NCI-H446 (cell line): ENCODE measurements at regions not wholly inside any gene's neighbourhood (a gene's known extent, or its start where the extent isn't known, plus 50 kb on each side); places are given as distances from the start of the nearest gene placed in this dataset.

Source experiments
- DNase-seq, 2 experiments: peaks; one replicate each; lab custom pipeline; 2025; lab: John Stamatoyannopoulos, UW

DNA sequence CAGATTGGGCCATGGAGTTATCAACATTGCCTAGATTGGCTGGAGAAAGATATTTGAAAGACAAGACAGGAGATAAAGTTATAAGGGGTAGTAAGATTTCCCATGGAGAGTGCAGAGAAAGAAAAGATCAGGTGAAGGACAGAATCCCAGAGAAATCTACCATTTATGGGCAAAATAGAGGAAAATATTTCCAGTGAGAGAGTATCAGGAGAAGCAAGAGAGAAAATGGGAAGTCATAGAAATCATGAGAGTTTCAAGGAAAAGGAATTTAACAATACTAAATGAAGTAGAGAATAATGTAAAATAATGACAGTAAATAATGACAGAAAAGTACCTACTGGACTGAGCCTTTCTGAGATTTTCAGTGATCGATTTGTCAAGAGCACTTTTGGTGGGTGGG is 447.6 kb upstream of the CHST9 start:
- DNase-seq, result no peak

DNA sequence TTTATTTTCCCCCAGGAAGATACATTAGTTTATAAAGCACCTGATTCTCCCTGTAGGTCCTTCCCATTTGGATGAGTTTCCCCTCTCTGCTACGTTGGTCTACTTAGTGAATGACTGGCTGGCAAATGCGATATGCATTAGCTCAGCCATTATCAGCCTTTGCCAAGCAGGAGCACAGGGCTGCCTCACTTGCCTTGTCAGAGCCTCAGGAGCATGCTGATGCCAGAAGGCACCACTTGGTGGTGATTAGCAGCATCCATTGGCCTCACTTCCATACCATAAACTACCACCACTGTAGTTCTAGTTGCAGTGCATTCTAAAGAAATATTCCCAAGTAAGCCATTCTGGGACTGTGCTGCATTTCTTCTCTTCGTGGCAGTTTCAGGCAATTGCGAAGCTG is 442.8 kb upstream of the CHST9 start:
- no peak for DNase-seq

DNA sequence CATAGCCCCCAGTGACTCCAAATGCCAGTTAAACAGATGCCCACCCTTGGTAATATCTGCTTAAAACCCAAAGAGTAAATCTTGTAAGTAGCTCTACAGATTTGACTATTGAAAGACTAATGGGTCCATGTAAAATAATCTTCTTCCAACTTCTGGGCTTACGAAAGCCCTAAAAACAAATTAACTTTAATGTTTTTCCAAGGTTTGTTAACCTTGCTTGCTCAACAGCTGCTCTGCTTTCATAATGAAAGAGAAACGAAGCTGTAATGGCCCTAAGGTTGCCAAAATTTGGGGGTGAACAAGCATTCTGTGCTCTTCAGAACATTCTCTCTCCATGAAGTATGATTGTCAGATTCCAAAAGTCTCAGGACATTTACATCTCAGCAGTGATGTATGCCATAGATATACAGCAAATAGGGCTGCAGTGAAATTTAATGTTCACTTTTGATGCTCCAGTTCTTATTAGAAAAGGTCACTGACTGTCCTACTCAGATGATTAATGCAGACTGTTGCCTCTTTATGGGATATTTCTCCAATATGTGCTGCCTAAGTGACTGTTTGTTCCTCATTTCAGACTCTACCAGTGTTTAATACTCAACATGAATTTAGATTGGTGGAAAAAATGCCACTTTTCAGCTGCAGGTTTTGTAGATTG is 436.3 kb upstream of the CHST9 start:
- DNase-seq, result no peak

DNA sequence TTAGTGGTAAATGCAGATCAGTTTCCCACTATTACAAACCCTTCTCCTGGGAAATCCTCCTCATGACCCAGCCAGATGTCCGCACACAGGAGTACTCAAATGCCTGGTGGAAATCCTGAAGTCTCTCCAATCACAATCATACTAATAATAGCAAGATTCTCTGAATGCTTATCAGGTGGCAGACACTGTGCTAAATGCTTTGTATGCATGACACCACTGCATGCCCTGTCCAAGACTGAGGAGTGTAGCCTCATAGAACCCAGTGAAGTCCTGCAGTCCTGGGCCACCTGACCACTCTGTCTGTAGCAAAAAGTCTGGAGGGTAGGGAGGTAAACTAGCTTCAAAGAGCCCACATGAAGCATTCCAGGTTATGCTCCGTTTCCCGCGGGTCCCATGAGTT is 434.8 kb upstream of the CHST9 start:
- DNase-seq, result no peak

DNA sequence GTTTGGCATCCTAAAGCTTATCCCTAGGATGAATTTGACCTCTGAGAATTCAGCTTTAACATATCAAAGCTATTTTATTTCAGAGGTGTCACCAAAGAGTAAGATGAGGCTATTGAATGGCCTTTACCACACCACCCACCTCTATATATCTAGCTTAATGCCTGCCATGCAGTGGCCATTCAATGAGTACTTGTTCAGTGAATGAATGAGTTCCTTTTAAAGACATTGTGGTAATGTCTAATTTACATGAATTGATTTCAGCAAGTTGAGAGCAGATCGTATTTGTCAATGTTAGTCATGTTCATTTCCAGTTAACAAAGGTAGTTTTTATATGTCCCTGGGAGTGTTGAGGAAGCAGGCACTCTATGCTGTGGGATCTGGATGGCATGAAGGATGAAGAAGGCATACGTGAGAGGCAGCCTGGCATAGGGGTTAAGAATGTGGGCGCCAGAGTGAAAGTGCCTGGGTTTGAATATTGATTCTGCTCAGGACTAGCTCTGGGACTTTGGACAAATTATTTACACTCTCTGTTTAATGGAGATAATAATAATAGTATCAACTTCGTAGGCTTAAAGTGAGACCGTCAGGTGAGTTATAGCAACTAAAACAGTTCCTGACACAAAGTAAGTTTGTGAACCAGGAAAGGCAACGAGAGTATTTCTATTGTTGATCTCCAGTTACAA is 434.1 kb upstream of the CHST9 start:
- DNase-seq, result no peak

DNA sequence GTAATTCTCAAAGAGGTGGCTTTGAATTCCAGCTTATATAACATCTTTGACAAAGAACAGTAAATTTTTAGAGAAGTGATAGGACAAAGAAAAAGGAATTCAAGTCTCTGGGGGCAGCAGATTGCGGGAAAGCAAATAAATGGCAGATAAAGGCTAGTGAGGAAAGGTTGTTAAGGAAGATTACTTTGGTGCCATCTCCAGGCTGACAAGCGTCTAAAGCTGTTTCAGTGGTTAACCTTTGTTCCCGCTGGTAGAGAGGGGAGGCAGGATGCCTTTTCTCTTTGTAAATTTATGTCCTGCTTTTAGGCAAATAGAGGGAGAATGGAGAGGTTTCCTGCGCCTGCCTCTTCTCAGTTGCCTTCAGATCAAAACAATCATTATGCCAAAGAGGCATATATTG is 431.2 kb upstream of the CHST9 start:
- DNase-seq, result no peak

DNA sequence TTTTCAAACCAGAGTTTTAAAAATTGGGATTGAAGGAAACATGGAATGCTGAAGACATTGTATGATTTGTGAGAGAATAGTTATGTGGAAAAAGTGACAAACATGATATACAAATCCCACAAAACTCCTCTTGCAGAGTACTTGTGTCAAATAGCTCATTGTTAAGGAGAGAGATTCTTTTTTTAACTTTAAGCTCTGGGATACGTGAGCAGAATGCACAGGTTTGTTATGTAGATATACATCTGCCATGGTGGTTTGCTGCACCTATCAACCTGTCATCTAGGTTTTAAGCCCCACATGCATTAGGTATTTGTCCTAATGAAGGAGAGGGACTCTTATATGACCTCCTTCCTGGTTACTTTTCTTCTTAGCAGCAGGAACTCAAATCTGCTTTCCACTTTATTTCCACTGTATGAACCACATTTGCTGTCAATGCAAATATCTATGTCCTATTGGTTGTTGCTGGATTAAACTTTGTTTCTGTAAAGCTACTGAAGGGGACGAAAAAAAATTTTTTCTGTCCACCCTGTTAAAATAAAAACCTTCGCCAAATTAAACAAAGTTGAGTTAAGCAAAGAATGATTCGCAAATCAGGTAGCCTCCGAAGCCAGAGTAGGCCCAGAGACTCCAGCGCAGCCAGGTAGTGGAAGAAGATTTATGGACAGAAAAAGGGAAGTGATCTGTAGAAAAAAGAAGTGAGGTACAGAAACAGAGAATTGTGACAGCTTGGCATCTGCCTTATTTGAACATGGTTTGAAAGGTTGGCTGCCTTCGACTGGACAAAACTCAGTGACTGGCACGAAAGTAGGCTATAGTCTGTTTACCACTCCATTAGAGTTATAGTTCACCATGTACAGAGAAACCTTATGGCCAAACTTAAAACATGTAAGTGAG is 430.1 kb upstream of the CHST9 start:
- DNase-seq, result no peak

DNA sequence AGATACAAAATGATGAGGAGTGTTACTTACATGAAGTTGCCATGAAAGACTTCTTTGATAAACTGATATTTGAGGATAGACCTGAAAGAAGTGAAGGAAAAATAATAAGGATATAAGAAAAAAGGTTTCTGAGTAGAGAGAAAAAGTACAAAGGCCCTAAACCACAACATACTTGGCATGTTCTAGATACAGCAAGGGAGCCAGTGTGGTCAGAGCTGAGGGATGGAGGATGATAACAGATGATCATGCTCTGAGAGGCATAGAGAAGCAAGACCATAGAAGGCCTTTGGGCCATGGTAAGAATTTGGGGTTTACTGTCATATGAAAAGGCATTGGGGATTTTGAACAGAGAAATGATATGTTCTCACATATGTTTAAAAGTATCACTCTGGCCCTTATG is 424.1 kb upstream of the CHST9 start:
- DNase-seq, result no peak

DNA sequence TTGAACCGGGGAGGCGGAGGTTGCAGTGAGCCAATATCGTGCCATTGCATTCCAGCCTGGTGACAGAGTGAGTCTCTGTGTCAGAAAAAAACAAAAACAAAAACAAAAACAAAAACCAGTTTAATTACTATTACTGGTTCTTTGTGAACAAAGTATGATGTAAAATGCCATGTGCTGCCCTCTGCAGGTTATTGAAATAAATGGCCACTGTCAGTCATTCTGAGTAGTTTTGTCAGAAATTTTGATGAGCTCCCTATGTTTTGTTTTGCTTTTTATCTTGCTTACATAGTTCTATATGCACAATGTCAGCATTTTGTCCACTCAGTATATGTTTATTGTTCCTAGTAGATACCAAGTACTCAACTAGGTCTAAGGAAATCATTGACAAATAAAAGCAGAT is 423.6 kb upstream of the CHST9 start:
- DNase-seq, result peak in 1 of 2 experiments; percentile 4

DNA sequence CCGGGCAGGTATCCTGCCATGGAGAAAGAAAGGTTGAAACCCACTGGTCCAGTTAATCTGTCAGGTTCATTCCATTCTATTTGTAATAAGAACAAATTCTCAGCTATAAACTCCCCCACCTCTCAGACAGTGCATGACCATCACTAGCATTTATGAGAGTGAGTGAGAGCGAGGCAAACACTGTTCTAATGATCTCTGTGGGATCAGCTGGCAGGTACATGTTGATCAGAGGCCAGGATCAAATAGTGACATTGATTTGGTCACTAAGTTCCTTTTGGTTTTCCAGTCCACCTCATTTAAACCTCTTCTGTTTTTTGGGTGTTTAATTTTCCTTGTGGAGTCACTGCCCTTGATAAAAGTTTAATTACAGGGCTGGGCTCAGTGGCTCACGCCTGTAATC is 423.1 kb upstream of the CHST9 start:
- no peak for DNase-seq

DNA sequence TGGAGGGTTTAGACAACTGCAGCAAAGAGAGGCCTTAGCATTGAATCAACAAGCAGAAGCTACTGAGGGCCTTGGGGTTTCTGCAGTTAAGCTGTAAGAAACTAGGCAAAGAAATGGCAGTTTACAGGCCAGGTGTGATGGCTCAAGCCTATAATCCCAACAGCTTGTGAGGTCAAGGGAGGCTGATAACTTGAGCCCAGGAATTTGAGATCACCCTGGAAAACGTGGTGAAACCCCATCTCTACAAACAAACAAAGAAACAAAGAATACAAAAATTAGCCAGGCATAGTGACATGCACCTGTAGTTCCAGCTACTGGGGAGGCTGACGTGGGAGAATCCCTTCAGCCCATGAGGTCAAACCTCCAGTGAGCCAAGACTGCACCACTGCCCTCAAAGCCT is 421.6 kb upstream of the CHST9 start:
- DNase-seq, result no peak

DNA sequence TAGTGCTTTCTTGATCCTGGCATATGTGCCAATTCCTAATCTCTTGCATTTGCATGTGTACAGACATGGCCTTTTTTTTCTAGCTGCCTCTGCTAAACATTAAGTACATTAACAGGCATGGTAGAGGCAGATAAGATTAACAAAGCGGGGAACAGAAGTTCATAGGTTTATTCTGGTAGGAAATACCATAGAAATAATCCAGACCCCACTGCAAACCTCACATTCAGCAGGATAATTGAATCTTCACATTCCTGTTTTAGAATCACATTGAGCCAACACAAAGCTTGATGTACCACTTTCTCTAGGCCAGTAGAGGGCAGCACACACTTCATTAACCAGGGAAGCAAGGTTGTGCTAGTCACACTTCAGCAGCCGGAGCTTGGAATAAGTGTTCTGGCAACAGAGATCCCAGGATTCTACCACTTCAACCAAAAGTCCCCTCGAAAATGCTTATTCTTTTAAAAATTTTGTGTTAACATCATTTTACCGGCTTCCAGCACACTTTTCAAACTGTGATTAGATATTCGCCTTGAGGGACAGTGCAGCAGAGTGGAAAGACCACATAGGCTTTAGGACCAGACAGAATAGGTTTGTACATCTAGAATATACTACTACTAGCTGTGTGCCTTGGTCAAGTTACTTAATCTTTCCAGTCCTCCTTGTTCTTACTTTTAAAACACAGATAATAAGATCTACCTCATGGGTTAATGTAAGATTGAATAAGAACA is 420.2 kb upstream of the CHST9 start:
- peak; percentile 30 to 81 for DNase-seq

DNA sequence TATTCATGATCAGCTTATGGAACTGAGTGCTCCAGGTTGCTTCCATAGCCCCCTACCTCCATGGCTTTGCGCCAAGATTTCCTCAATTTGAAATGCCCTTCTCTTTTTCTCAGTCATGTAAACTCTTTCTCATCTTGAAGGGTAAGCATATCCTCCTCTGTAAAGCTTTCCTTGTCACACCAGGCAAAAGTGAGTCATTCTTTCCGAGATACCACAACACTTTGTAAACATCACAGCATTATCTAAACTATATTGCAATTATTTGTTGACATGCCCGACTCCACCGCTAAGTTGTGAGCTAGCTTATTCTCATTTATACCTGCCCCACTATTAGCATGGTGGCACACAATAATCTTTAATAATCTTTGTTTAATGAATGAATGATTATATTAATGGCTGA is 419.5 kb upstream of the CHST9 start:
- no peak for DNase-seq

DNA sequence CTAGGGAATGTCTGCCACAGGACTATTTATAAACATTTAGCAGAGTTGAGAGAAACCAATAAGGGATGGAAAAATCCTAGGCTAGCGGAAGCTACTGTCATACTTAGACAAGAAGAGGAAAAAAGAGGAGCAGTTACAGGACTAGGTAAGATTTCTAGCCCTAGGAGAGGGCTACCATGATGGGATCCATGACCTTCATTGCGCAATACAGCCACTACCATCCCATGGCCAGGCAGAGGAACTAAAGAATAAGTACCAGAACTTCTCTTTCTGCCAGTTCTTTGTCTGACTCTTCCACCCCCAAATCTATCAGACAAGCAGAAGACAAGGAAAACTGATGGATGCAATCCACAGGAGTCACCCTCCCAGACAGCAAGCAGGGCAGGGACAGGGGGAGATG is 417.0 kb upstream of the CHST9 start:
- DNase-seq, result no peak

DNA sequence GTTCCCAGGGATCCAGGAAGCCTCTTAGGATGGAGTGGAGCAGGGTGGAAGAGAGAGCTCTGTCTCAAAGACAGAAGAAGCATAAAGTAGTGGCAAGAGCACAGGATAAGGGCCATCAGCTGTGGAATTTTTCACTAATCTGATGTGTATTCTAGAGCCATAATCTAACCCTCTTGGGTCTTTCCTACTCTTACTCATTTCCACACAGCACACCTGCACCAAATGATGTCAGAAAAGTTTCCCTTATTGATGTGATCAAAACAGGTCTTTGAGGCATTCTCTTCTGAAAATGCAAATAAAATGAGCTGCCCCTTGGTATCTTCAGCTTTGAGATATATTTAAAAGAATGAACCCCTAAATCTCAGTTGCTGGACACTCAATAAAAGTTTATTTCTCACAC is 415.1 kb upstream of the CHST9 start:
- no peak for DNase-seq

DNA sequence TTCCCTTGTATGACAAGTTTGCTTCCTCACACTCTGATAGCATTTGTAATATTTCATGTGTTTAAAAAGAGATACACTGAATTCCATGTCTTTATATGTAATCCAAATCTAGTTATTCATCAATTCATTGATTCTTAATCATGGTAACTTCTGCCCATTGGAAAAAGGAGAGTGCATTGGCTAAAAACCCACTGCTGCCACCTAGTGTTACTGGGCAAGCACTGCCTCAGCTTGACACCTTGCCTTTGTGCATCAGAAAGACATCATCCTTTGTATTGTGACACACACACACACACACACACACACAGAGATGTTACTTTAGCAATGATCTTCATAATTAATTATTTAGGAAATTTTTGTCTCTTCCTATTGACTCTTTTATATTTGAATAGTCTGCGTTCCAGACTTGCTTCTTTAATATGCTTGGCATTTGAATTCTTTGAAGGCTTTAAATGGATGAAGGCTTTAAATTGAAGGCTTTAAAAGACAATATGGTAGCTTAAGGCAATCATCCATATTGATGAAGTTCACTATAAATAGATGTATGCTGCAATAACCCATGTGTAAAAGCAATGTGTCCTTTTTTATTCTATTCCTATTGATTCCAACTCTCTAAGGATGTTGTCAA is 414.2 kb upstream of the CHST9 start:
- DNase-seq, result peak in 1 of 2 experiments; percentile 64

DNA sequence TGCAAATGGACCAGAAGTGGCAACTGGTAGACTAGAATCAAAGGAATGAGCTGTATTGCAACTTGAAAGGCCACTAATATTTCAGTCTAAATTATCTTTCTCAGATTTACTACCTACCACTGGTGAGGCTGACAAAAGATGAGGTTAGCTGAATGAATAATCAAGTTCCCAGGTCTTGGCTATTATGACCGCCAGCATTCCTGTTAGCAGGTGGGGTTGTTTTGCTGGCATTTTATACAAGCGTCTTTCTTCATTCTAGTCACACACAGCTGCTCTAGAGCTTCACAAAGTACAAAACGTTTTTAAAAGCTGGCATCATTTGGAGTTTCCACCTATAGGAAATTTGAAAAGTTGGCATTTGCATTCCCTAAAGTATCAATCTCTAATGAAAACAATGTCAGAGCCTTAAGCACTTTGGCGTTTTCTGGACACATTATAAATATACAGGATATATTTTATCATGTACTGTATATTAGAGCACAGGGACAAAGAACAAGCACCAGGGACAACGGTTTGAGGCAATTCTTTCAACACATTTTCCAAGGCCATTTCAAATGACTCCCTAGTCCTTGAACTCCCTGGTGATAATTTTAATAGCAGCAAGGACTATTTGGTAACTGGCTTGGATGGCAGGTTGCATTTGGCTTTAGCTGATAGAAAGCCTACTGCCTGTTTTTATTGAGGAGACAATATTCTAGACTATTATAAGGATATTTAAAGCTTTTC is 410.2 kb upstream of the CHST9 start:
- no peak for DNase-seq

DNA sequence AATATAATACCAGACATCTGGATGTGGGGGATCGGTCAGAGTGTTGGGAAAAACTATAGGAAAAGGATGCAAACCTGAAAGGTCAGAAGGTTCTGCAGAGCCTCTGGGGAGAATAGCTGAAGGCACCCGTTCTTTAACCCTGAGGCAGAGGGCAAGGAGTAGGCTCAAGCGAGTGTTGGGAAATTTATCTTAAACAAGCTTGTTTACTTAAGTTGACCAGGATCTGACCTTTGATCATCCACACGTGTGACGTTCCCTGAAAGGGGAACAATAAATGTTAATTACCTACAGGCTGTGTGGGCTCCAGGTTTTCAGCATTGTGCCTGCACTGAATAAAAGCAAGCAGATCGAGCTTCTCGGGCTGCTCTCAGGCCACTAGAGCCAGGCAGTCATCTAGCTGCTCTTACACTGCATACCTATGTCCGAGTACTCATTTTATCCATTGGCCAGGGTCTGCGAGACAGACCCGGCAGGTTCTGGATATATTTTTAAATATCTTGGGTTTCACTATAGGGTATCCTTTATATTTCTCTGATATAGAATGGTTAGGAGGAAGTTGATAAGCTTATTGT is 400.6 kb upstream of the CHST9 start:
- DNase-seq, result no peak

DNA sequence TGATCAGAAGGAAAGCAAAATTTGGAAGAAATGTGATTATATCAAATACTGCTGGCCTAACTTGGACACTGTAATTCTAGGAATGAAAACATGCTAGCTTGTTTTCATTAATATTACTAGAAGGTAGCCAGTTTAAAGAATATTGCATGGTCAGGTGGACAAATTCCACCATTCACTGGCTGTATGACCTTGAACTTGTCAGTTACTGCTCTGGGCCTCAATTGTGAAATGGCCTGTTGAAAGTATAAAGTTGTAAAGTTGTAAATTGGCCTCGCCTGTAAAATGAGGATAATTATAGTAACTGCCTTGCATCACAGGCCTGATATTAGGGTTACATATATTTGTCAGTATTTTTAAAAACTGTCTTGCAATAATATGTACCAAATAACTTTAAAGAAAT is 398.4 kb upstream of the CHST9 start:
- no peak for DNase-seq

DNA sequence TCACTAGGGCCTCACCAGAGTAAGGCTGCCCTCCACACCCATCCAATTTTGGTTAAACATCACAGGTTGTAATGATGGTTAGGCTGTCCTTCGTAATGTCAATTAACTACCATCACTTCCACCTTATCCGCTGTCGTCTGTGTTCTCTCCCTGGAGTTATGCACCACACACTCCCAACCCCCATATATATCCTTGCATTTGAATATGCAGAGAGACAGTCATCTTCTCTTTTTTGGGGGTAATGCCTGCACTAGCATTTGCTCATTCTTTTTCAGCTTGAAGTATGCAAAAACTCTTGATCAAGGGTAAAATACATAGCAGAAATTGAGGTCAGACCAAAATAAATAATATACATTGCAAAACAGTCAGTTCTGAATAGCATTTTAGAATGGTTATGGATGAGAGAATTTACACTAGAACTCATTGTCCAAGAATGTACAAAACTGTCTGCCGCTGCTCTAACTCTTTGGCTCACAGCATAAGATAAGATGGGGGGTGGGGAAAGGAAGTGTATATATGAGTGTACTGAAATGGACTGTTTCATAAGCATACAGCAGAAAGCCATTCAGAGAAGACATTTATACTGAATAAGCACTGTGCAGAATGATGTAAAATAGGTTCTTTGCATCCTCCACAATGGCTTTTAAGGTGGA is 397.8 kb upstream of the CHST9 start:
- no peak for DNase-seq
